HG03354 (cell line): ENCODE measurements at regions not wholly inside any gene's neighbourhood (a gene's known extent, or its start where the extent isn't known, plus 50 kb on each side); places are given as distances from the start of the nearest gene placed in this dataset.
A peak's percentile ranks its signal among the peaks of the same experiment; 100 is the strongest.
"Not testable (repeated sequence)": the region's sequence is repeated elsewhere in the genome, so short reads cannot be mapped to it uniquely, and the experiment has no call there.

Experiments used
- ATAC-seq: cut with Tn5 transposase; IDR thresholded peaks from one replicate; pipeline ENCODE4 v1.9.1; 2021; ENCODE audit warnings: mild to moderate bottlenecking; ENCODE audit not compliant: unreplicated experiment, poor library complexity, severe bottlenecking

GRCh38 chr12:11446372-11446771 is 51.0 kb upstream of the PRB2 start:
- no peak for ATAC-seq

DNA sequence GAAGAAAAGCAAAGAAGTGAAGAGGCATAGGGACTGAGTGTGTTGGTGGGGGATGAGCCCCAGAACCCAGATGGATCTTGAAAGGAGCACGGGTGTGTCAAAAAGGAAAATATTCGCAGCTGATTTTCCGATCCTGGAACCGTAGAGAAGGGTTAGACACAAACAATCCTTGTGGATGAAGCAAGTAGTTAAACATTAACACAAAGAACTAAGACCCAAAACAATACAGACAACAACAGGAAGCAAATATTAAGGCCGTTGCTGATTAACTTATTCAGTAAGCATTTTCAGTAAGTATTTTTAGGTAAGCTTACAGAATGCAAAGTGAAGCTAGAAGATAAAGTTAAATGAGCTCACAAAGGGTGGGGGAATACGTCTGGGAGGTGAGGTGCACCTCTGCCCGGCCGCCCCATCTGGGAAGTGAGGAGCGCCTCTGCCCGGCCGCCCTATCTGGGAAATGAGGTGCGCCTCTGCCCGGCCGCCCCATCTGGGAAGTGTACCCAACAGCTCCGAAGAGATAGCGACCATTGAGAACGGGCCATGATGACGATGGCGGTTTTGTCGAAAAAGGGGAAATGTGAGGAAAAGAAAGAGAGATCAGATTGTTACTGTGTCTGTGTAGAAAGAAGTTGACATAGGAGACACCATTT is 62.8 kb upstream of the PRB2 start:
- no peak for ATAC-seq

GRCh38 chr12:11460343-11461023 is 65.1 kb upstream of the PRB2 start:
- no peak for ATAC-seq

GRCh38 chr12:11461433-11461832 is 66.1 kb upstream of the PRB2 start:
- no peak for ATAC-seq

GRCh38 chr12:11477110-11477509 is 81.7 kb upstream of the PRB2 start:
- ATAC-seq, result no peak

GRCh38 chr12:11482955-11483354 is 87.6 kb upstream of the PRB2 start:
- no peak for ATAC-seq

DNA sequence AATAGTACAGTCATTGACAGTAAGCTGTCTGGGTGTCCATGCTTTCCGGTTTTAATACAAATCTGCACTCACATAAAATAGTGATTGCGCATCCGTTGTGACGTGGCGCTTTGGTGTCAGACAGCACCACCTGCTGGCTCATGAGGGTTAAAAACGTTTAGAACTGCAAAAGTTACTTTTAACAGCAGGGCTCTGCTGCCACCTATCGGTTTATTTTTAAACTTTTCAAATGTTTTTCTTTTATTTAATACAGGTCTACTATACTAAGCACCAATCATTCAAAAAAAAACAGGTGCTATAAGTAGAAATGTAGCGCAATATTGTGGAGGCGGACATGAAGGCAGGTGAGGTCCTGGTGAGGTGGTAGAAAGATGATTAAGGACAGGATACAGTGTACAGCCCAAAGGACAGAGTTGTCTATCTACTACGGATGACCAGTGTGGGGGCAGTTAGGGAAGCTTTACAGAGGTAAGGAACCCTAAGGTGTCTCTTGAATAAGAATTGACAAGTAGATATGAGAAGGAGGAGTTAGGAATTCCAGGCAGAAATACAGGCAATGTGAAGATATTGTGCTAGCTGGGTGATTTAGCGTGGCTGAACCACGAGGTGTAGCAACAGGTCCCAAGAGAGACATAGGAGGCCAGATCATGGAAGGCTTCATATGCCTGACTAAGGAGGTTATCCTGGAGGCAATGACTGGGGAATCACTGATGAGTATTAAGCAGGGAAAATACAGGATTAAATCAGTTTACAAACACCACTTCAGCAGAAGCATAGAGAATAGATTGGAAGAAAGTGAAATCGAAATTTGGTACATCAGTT is 91.5 kb upstream of the PRB2 start:
- peak; percentile 92 for ATAC-seq

- no peak for ATAC-seq
These were observed 100.9 kb upstream of the PRB2 start for GRCh38 chr12:11496157-11496851.

GRCh38 chr12:11497438-11497837 is 102.1 kb upstream of the PRB2 start:
- ATAC-seq, result no peak

- ATAC-seq, result peak; percentile 80
These were observed 102.6 kb upstream of the PRB2 start for GRCh38 chr12:11497995-11498394.

DNA sequence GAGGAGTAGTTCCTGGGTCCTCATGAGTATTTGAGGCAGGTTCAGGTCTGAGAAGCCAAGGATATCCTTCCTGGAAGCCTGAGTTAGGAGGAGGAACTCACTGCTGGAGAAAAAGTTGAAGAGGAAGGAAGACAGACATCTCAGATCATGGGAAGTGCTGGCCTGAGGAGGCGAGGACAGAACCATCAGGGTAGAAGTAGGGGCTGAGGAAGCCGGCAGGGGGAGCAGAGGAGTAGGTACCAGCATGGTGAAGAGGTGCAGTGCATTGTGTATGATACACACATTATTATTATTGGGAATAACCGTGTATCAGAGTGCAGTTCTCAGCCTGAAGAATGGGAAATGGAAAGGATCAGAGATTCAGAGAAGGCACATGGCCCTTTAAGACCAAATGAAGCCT is 103.2 kb upstream of the PRB2 start:
- not testable (repeated sequence) for ATAC-seq

DNA sequence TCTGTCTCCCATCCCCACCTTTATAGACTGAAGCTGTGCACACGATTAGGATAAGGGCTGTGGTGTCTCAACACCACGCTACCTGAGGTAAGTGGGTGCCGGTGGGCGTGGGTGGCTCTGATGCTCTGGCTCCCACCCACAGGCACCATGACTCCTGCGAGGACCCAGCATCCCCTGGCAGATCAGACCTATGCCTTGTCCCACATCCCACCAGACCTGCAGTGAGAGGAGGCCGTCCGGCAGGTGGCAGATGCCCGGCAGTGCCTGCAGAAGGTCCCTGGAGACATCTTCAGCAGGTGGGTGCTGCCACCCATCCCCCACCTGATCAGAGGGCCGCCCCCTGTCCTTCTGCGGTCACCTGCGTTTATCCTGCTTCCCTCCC is 104.4 kb upstream of the PRB2 start:
- no peak for ATAC-seq

DNA sequence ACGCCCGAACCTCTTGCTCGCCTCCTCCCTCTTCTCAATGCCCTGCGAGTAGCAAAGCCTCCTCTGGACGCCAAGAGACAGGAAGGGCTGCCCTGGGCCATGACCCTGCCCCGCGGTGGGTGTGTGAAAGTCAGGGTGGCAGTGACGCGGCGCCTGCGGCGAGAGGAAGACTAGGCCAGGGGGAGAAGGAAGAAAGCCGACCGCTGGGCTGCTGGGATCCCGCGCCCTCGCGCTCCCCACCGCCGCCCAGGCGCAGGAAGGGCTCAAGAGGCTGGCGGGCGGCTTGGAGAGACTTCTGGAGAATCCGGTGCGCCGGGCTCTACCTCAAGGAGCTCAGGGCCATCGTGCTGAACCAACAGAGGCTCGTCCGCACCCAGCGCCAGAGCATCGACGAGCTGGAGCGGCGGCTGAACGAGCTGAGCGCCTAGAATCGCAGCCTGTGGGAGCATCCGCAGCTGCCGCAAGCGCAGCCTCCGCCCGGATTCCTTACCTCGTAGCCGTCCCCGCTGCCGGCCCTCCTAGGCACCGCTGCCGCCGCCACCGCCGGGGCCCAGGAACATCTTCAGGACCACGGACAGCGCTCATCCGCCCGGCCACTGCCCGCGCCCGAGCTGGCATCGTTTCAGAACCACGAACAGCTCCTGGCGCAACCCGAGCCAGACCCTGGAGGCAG is 105.0 kb upstream of the PRB2 start:
- ATAC-seq, result no peak

DNA sequence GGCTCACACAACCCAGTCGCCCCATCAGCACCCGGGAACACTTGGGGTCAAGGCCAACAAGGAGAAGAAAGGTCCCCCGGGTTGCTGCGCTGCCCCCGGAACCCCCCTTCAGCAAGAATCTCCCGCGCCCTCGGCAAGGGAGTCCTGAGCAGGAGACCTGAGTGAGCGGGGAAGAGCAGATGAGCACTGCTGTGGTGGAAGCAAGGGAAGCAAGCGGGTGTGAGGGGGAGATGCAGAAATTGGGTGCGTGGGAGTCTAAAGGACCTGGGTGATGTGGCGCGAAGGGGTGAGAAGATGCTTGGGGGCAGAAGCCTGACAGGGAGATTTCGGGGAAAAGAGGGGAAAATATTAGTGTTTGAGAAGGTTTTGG is 105.5 kb upstream of the PRB2 start:
- no peak for ATAC-seq

GRCh38 chr12:11508699-11509098 is 113.3 kb upstream of the PRB2 start:
- ATAC-seq, result no peak

GRCh38 chr12:11509326-11509725 is 114.0 kb upstream of the PRB2 start:
- ATAC-seq, result no peak

DNA sequence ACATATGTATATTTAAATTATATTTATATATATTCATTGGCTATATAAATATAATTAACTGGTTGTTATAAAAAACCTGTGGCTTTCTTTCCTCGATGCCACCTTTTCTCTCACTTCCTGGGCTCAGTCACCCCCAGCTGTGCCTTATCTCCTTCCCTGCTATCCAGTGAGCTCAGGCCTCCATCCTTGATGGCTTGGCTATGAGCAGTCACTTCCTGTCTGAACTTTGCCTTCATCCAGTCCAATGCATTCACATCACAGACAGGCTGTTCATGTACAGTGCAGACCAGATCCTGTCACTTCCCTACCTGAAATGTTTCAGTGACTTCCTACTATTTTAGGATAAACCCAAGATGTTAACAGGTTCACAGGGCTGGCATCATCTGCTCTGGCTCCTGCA is 115.3 kb upstream of the PRB2 start:
- ATAC-seq, result no peak

DNA sequence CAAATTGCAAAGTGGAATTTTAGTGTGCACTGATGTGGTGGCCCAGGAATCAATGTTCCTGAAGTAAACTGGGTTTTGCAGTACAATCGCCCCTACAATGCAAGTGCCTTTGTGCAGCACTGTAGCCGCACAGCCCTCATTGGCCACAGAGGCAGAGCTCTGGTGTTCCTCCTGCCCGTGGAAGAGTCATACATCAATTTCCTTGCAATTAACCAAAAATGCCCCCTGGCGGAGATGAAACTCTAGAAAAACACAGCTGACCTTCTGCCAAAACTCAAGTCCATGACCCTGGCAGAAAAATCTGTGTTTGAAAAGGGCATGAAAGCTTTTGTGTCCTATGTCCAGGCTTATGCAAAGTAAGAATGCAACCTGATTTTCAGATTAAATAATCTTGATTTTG is 117.9 kb upstream of the PRB2 start:
- ATAC-seq, result no peak

DNA sequence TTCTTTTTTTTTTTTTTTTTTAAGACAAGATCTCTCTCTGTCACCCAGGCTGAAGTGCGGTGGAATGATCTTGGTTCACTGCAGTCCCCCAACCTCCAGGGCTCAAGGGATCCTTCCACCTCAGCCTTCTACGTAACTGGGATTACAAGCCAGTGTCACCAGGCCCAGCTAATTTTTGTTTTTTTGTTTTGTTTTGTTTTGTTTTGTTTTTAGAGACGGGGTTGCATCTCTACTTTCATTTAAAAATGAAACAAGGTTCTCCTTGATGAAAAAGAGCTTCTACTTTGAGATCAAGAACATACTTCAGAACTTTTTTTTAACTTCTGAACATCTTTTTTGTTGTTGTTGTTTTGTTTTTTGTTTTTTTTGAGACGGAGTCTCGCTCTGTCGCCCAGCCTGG is 121.7 kb upstream of the PRB2 start:
- no peak for ATAC-seq

DNA sequence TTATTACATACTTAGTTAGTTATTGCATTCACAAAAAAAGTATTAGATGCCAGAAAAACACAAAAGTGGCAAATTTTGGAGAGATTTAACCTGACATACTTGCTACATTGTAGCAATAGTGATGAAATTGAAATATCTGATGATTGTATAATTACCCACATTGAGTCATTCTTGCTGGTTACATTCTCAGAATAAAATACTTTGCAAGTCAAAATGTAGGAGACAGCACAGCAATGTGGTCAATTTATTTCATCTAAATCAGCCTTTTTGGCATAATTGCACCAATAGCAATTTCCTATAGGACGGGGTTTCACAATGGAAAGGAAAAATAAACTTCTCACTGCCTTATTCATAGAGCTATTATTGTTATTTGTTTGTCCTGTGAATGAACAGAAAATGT is 125.0 kb upstream of the ETV6 start:
- no peak for ATAC-seq
